Type B pancreatic cell (in vitro differentiated cells): ENCODE measurements at regions not wholly inside any gene's neighbourhood (a gene's known extent, or its start where the extent isn't known, plus 50 kb on each side); places are given as distances from the start of the nearest gene placed in this dataset.

ENCODE experiments used
- DNase-seq: peaks from one replicate; pipeline ENCODE4 v3.0.0; 2021; ENCODE audit warnings: mixed read lengths; ENCODE audit not compliant: unreplicated experiment; ENCODE audit errors: extremely low spot score
- H3K27ac Mint-ChIP-seq: 2 replicates; pipeline ENCODE4 v1.8.0; 2021; ENCODE audit warnings: mild to moderate bottlenecking, mixed read lengths
- H3K27me3 Mint-ChIP-seq: 2 replicates; pipeline ENCODE4 v1.8.0; 2021; ENCODE audit warnings: mixed read lengths
- H3K36me3 Mint-ChIP-seq: 2 replicates; pipeline ENCODE4 v1.8.0; 2021; ENCODE audit warnings: mixed read lengths
- H3K4me1 Mint-ChIP-seq: one replicate; pipeline ENCODE4 v1.8.0; 2021; ENCODE audit warnings: mixed read lengths; ENCODE audit not compliant: unreplicated experiment
- H3K4me3 Mint-ChIP-seq: 2 replicates; pipeline ENCODE4 v1.8.0; 2021; ENCODE audit warnings: mild to moderate bottlenecking, mixed read lengths
- H3K9me3 Mint-ChIP-seq: 2 replicates; pipeline ENCODE4 v1.8.0; 2021; ENCODE audit warnings: mixed read lengths
- TF ChIP-seq, protein P1 (sequence below): fragments of 200-600 bp; sonication (generic); conservative IDR thresholded peaks from 2 replicates; pipeline ENCODE4 v1.5.0; 2021; ENCODE audit warnings: antibody characterized with exemption, mild to moderate bottlenecking

GRCh38 chr22:49056301-49056700 is 771.4 kb downstream of the BRD1 start:
- Mint-ChIP-seq H3K36me3 (no peaks in the 10 kb centered on the region), H3K4me3 (no peak overlapping the region), H3K27me3 (peaks cover 18% of the 10 kb centered on the region), H3K4me1 (no peaks in the 10 kb centered on the region), H3K9me3 (no peaks in the 10 kb centered on the region), H3K27ac (no peak overlapping the region)
- no peak for DNase-seq
- TF ChIP-seq, protein P1, sequence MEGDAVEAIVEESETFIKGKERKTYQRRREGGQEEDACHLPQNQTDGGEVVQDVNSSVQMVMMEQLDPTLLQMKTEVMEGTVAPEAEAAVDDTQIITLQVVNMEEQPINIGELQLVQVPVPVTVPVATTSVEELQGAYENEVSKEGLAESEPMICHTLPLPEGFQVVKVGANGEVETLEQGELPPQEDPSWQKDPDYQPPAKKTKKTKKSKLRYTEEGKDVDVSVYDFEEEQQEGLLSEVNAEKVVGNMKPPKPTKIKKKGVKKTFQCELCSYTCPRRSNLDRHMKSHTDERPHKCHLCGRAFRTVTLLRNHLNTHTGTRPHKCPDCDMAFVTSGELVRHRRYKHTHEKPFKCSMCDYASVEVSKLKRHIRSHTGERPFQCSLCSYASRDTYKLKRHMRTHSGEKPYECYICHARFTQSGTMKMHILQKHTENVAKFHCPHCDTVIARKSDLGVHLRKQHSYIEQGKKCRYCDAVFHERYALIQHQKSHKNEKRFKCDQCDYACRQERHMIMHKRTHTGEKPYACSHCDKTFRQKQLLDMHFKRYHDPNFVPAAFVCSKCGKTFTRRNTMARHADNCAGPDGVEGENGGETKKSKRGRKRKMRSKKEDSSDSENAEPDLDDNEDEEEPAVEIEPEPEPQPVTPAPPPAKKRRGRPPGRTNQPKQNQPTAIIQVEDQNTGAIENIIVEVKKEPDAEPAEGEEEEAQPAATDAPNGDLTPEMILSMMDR = no peak

GRCh38 chr22:49055406-49055805 is 772.3 kb downstream of the BRD1 start:
- TF ChIP-seq, protein P1 = no peak
- Mint-ChIP-seq H3K27me3 (peaks cover 23% of the 10 kb centered on the region), H3K27ac (no peak overlapping the region), H3K4me3 (no peak overlapping the region), H3K9me3 (no peaks in the 10 kb centered on the region), H3K36me3 (no peaks in the 10 kb centered on the region), H3K4me1 (no peaks in the 10 kb centered on the region)
- no peak for DNase-seq

GRCh38 chr22:49053578-49053977 is 774.1 kb downstream of the BRD1 start:
- H3K4me3 Mint-ChIP-seq = no peak overlapping the region
- DNase-seq = no peak
- TF ChIP-seq, protein P1 = no peak
- no peak overlapping the region for H3K27ac Mint-ChIP-seq
- H3K9me3 Mint-ChIP-seq = no peaks in the 10 kb centered on the region
- H3K36me3 Mint-ChIP-seq = no peaks in the 10 kb centered on the region
- H3K4me1 Mint-ChIP-seq = no peaks in the 10 kb centered on the region
- H3K27me3 Mint-ChIP-seq = peaks cover 27% of the 10 kb centered on the region

DNA sequence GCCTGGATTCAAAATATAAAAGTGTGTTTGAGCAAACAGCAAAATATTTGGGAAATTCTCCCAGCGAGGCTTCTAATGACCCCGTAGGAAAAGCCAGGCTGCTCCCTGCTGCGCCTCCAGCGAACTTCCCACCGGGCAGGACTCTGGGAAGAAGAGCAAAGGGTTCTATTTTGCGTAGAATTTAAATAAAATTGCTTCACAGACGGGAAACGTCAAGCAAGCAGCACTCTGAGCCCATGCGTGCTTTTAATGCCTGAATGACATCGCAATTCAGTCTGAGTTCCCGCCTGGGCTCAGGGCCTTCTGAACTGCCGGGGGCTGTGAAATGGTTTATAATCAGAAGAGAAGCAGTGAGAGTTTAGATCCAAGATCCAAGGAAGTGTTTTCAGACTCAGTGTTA is 775.1 kb downstream of the BRD1 start:
- Mint-ChIP-seq H3K36me3 (no peaks in the 10 kb centered on the region), H3K4me1 (no peaks in the 10 kb centered on the region), H3K9me3 (no peaks in the 10 kb centered on the region), H3K27ac (no peak overlapping the region), H3K4me3 (peak overlapping the region; percentile 83), H3K27me3 (peaks cover 31% of the 10 kb centered on the region)
- DNase-seq = no peak
- TF ChIP-seq, protein P1 = no peak

- DNase-seq = no peak
- TF ChIP-seq, protein P1 = no peak
- Mint-ChIP-seq H3K4me1 (no peaks in the 10 kb centered on the region), H3K4me3 (peak overlapping the region; percentile 83), H3K27ac (peak overlapping the region; percentile 55), H3K9me3 (no peaks in the 10 kb centered on the region), H3K36me3 (no peaks in the 10 kb centered on the region), H3K27me3 (peaks cover 34% of the 10 kb centered on the region)
These were observed 775.6 kb downstream of the BRD1 start for GRCh38 chr22:49052023-49052538.
